ENCODE measurements at regions not wholly inside any gene's neighbourhood (a gene's known extent, or its start where the extent isn't known, plus 50 kb on each side); places are given as distances from the start of the nearest gene placed in this dataset.

DNA sequence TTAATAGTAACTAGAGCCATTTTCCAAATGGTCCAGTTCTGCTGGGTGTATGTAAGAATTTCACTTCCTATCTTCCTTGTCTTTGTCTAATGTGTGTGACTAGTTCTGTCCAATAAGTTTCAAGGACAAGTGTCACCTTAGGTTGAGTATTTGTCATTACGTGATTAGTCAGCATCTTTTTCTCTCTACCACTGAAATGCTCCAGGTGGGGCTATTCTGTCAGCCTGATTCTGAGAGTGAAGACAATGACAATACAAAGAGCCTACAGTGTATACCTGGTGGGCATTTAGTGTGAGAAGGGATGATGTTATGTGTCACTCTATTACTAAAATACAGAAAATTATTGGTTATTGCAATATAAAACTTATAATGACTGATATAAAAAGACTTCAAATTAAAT is 876.3 kb downstream of the C4orf33 start:
- DNase-seq (ENCODE audit: low spot score): no peak
- no peak for ATAC-seq (ENCODE audit: low FRiP score)
- TF ChIP-seq CTCF (IDR thresholded peaks at IDR 0.05): no peak

GRCh38 chr4:129974730-129975129 is 878.8 kb downstream of the C4orf33 start:
- no peak for ATAC-seq (ENCODE audit: low FRiP score)
- DNase-seq (ENCODE audit: low spot score): no peak
- no peak for TF ChIP-seq CTCF (IDR thresholded peaks at IDR 0.05)

DNA sequence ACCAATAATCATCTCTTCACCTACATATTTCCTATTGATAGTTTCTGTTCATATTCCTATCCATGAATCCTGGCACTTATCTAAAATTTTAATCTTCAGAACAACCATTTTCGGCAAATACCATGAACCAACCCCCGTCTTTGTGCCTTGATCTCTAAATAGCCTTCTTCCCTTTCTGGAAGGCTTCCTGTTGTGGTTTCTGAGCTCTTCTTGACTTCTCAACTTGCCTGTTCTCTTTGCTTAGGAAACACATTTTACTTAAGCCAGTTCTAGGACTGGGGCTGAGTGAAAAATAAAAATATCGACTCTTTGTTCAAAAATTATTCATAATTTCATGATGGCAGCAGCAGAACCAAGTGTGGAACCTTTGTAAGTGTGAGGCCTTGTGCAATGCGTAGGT is 882.4 kb downstream of the C4orf33 start:
- no peak for DNase-seq (ENCODE audit: low spot score)
- TF ChIP-seq CTCF (IDR thresholded peaks at IDR 0.05): no peak
- ATAC-seq (ENCODE audit: low FRiP score): no peak

DNA sequence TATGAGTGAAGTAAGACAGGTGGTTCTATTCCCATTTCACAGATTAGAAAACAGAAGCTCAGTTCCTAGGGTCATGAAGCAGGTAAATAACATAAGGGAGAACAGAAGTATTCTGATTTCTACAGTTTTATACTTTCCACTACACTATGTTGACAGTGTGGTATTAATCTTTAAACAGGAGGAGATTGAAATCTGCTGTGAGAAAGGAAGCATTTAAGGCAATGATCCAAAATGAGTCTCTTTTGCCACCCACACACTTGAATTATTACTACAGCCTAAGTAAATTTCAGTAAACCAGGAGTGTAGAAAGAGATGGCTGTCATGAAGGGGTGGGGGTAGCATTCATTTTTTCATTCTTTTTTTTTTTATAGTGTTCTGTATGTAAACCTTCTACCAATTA is 893.0 kb downstream of the C4orf33 start:
- DNase-seq (ENCODE audit: low spot score): no peak
- no peak for ATAC-seq (ENCODE audit: low FRiP score)
- TF ChIP-seq CTCF (IDR thresholded peaks at IDR 0.05): no peak

DNA sequence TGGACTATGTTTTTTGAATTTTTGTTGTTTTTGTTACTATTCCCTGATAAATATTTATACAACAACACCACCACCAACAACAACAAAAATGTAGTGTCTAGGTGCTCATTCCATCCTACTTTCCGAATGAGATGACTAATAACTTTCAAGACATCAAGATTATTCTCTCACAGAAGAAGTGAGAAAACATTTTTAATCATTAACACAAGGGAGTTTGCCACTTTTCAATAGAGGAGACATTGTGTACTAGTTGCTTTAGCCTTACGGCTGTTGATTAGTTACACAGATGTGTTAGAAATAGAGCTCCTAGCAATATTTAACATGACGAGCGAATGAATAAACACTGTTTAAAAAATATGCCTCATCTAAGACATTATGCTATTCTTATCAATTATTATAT is 898.8 kb downstream of the C4orf33 start:
- TF ChIP-seq CTCF (IDR thresholded peaks at IDR 0.05): no peak
- DNase-seq (ENCODE audit: low spot score) (no peak), ATAC-seq (ENCODE audit: low FRiP score) (no peak)

DNA sequence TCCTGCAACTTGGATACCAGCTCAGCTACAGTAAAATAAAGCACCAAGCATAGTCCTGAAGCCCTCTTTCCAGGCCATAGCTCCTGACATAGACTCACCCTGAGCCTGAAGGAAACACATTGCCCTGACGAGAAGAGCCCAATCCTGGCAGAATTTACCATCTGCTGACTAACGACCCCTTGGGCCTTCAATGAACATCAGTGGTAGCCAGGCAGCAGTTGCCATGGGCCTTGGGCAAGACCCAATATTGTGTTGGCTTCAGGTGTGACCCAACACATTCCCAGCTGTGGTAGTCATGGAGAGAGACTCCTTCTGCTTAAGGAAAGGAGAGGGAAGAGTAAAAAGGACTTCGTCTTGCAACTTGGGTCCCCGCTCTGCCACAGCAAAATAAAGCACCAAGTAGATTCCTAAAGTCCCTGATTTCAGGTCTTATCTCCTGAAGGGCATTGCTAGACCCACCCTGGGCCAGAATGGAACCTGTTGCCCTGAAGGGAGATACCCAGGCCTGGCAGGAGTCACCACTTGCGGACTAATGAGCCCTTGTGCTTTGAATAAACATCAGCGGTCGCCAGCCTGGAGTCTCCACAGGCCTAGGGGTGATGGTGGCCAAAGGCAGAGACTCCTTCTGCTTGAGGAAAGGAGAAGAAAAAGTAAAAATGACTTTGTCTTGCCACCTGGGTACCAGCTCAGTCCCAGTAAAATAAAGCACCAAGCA is 902.6 kb downstream of the C4orf33 start:
- TF ChIP-seq CTCF (IDR thresholded peaks at IDR 0.05): no peak
- no peak for ATAC-seq (ENCODE audit: low FRiP score)
- DNase-seq (ENCODE audit: low spot score): no peak

GRCh38 chr4:129999156-129999555 is 903.2 kb downstream of the C4orf33 start:
- DNase-seq (ENCODE audit: low spot score) (no peak), ATAC-seq (ENCODE audit: low FRiP score) (no peak)
- no peak for TF ChIP-seq CTCF (IDR thresholded peaks at IDR 0.05)

Data from omental fat pad (tissue), 3 donors.